ENCODE measurements at regions not wholly inside any gene's neighbourhood (a gene's known extent, or its start where the extent isn't known, plus 50 kb on each side); places are given as distances from the start of the nearest gene placed in this dataset.

DNA sequence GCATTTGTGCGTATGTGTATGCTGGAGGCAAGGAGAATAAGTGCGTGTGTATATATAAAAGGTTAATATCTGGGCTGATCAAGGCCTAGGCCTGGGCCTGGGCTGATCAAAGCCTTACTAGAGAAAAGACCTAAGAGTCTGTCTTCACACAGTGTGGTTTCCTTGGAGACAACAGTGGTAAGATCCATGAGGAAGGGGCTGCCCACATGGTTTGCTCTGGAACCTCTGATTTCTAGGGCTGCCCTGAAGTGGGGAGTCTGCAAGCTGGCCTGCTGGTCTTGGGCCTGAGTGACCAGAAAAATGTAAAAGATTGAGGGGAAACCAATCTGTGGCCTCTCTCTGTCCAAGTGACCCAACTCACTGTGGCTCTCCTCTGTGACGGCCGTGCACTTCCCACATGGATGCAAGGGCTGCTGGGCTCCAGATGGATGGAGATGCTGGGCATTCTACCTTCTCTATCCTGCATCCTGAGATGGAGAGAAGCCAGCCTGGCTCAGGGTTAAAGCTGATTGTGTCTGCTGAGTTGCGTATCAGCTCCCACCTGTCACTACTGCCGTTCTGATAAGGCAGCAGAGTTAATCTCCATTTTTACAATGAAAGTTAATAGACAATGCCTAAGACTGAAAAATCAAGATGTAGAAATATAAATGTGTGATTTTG lies 90.3 kb upstream of the NXT1 start:
- Histone ChIP-seq H3K9me3 (replicated peaks; ENCODE audit: control insufficient read depth, insufficient read depth, low read length) (no peaks in the 10 kb centered on the region; the same call in 2 of the 3 replicates), H3K79me2 (ENCODE audit: control insufficient read depth, insufficient read depth, low read length) (no peaks in the 10 kb centered on the region), H3K4me2 (ENCODE audit: control insufficient read depth, insufficient read depth) (no peak overlapping the region), H3K36me3 (ENCODE audit: control insufficient read depth in 2 of 2, insufficient read depth in 2 of 2, low read length in 1 of 2) (no peaks in the 10 kb centered on the region), H3K4me1 (ENCODE audit: control insufficient read depth, insufficient read depth, low read length) (no peaks in the 10 kb centered on the region), H3K4me3 (no peak overlapping the region), H3K27me3 (replicated peaks in 1 of 2; ENCODE audit: control insufficient read depth in 2 of 2, insufficient read depth in 2 of 2, low read length in 1 of 2) (no peaks in the 10 kb centered on the region; a peak in 1 of 4 replicates), H3K27ac (ENCODE audit: control insufficient read depth, insufficient read depth) (no peak overlapping the region), H4K20me1 (ENCODE audit: control insufficient read depth, insufficient read depth) (no peaks in the 10 kb centered on the region), H3K9ac (ENCODE audit: control insufficient read depth, insufficient read depth, low read length) (no peak overlapping the region), H2AFZ (ENCODE audit: control insufficient read depth, low read depth, low read length) (no peak overlapping the region)
- ChIA-PET RAD21 (ENCODE audit: unreplicated experiment) (no interaction called here), CTCF (interaction anchor here (1.0 kb wide), 2 partner anchors 16 to 545 kb away, joined by 3 to 4 read pairs; no protein-coding TSS in a partner anchor), SMC1A (ENCODE audit: uncharacterized antibody, unreplicated experiment) (no interaction called here), POLR2A (no interaction called here)
- intact Hi-C loops (cut with micrococcal nuclease; ENCODE audit: unreplicated experiment): no loop called here
- in situ Hi-C loops (cut with MboI): no loop called here
- no peak for ATAC-seq
- no peak for DNase-seq (ENCODE audit: low read depth, low spot score)
- BruUV-seq (replicated peaks): no TSS peak
- no peak for FAIRE-seq
- no peak for TF ChIP-seq ZNF207 (IDR thresholded peaks at IDR 0.05; ENCODE audit: borderline replicate concordance)
- TF ChIP-seq NR2C1 (IDR thresholded peaks at IDR 0.05): no peak
- no peak for TF ChIP-seq SPI1 (IDR thresholded peaks at IDR 0.05; ENCODE audit: borderline replicate concordance, insufficient read depth, low read depth, low read length)
- no peak for TF ChIP-seq EZH2 (IDR thresholded peaks at IDR 0.05; ENCODE audit: borderline replicate concordance, control insufficient read depth, low read depth, low read length)
- 64% methylated on average over 6 of the region's 6 CpGs for WGBS (ENCODE audit: insufficient coverage, insufficient replicate concordance, low lambda C conversion rate, missing lambda C conversion rate)

DNA sequence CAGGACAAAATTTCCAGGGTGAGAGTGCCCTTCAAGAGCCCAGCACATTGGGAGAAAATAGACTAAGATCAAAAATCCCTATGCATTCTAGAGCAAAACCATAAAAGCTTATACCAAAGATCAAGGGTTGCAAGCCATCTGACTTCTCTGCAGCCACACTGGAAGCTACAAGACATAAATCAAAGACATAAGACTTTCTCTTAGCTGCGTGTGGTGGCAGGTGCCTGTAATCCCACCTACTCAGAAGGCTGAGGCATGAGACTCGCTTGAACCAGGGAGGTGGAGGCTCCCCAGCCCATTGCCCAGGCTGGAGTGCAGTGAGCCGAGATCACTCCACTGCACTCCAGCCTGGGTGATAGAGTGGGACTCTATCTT lies 91.9 kb upstream of the NXT1 start:
- RAD21 ChIA-PET (ENCODE audit: unreplicated experiment): interaction anchor here (1.0 kb wide), 1 partner anchor 14 kb away, joined by 3 read pairs; no protein-coding TSS in a partner anchor
- H3K27ac ChIP-seq (ENCODE audit: control insufficient read depth, insufficient read depth): no peak overlapping the region
- no peaks in the 10 kb centered on the region for H3K9me3 ChIP-seq (replicated peaks; ENCODE audit: control insufficient read depth, insufficient read depth, low read length)
- H3K79me2 ChIP-seq (ENCODE audit: control insufficient read depth, insufficient read depth, low read length): no peaks in the 10 kb centered on the region
- BruUV-seq (replicated peaks): no TSS peak
- no peak overlapping the region for H3K4me2 ChIP-seq (ENCODE audit: control insufficient read depth, insufficient read depth)
- POLR2A ChIA-PET: no interaction called here
- intact Hi-C loops (cut with micrococcal nuclease; ENCODE audit: unreplicated experiment): no loop called here
- SMC1A ChIA-PET (ENCODE audit: uncharacterized antibody, unreplicated experiment): interaction anchor here (1.3 kb wide), 1 partner anchor 12 kb away, joined by 3 read pairs; no protein-coding TSS in a partner anchor
- H4K20me1 ChIP-seq (ENCODE audit: control insufficient read depth, insufficient read depth): no peaks in the 10 kb centered on the region
- H3K36me3 ChIP-seq (ENCODE audit: control insufficient read depth in 2 of 2, insufficient read depth in 2 of 2, low read length in 1 of 2): no peaks in the 10 kb centered on the region
- H2AFZ ChIP-seq (ENCODE audit: control insufficient read depth, low read depth, low read length): no peak overlapping the region
- H3K9ac ChIP-seq (ENCODE audit: control insufficient read depth, insufficient read depth, low read length): no peak overlapping the region
- H3K27me3 ChIP-seq (replicated peaks in 1 of 2; ENCODE audit: control insufficient read depth in 2 of 2, insufficient read depth in 2 of 2, low read length in 1 of 2): no peaks in the 10 kb centered on the region; a peak in 1 of 4 replicates
- no peak for DNase-seq (ENCODE audit: low read depth, low spot score)
- in situ Hi-C loops (cut with MboI): no loop called here
- no peak for FAIRE-seq
- CTCF ChIA-PET: interaction anchor here (1.1 to 2.2 kb wide), 4 partner anchors 24 to 920 kb away, joined by 3 to 7 read pairs (median 3); no protein-coding TSS in a partner anchor
- WGBS (ENCODE audit: insufficient coverage, insufficient replicate concordance, low lambda C conversion rate, missing lambda C conversion rate): 12% methylated on average over 3 of the region's 3 CpGs
- H3K4me1 ChIP-seq (ENCODE audit: control insufficient read depth, insufficient read depth, low read length): no peaks in the 10 kb centered on the region
- no peak for ATAC-seq
- no peak overlapping the region for H3K4me3 ChIP-seq
- TF ChIP-seq, protein P1, sequence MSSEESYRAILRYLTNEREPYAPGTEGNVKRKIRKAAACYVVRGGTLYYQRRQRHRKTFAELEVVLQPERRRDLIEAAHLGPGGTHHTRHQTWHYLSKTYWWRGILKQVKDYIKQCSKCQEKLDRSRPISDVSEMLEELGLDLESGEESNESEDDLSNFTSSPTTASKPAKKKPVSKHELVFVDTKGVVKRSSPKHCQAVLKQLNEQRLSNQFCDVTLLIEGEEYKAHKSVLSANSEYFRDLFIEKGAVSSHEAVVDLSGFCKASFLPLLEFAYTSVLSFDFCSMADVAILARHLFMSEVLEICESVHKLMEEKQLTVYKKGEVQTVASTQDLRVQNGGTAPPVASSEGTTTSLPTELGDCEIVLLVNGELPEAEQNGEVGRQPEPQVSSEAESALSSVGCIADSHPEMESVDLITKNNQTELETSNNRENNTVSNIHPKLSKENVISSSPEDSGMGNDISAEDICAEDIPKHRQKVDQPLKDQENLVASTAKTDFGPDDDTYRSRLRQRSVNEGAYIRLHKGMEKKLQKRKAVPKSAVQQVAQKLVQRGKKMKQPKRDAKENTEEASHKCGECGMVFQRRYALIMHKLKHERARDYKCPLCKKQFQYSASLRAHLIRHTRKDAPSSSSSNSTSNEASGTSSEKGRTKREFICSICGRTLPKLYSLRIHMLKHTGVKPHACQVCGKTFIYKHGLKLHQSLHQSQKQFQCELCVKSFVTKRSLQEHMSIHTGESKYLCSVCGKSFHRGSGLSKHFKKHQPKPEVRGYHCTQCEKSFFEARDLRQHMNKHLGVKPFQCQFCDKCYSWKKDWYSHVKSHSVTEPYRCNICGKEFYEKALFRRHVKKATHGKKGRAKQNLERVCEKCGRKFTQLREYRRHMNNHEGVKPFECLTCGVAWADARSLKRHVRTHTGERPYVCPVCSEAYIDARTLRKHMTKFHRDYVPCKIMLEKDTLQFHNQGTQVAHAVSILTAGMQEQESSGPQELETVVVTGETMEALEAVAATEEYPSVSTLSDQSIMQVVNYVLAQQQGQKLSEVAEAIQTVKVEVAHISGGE (CRISPR knock-in tag; IDR thresholded peaks at IDR 0.05): no peak
- no peak for TF ChIP-seq RAD21 (IDR thresholded peaks at IDR 0.05; ENCODE audit: insufficient read depth, low read depth, low read length)
- no peak for TF ChIP-seq EGR1 (IDR thresholded peaks at IDR 0.05; ENCODE audit: borderline replicate concordance in 1 of 2, low read depth in 2 of 2, low read length in 2 of 2)
- no peak for TF ChIP-seq FOS (IDR thresholded peaks at IDR 0.05; ENCODE audit: borderline replicate concordance, extremely low read depth, insufficient read length)
- no peak for TF ChIP-seq NFYB (IDR thresholded peaks at IDR 0.05; ENCODE audit: insufficient read depth, low read depth, low read length)
- TF ChIP-seq IKZF1 (conservative IDR thresholded peaks at IDR 0.05): no peak
- no peak for TF ChIP-seq RBBP5 (conservative IDR thresholded peaks at IDR 0.05)
- no peak for TF ChIP-seq RFX5 (IDR thresholded peaks at IDR 0.05; ENCODE audit: low read depth, low read length)

Data from GM12878 (cell line).